Stomach (tissue), 8 donors: ENCODE measurements at regions not wholly inside any gene's neighbourhood (a gene's known extent, or its start where the extent isn't known, plus 50 kb on each side); places are given as distances from the start of the nearest gene placed in this dataset.

ENCODE experiments used
- DNase-seq, 2 donors: peaks; one replicate each; pipeline versions ENCODE4 v3.0.0 to v3.0.0-alpha.2; 2013 to 2019
- H3K27ac ChIP-seq, 5 donors: fragments of 200-600 bp in 4 of 5; sonication (generic) in 4 of 5; one replicate each; pipeline ENCODE4 v1.5.1; 2013 to 2019; ENCODE audit warnings: mild to moderate bottlenecking in 1 of 5, moderate library complexity in 1 of 5
- H3K27me3 ChIP-seq, 3 donors: fragments of 200-600 bp; sonication (generic); one replicate each; pipeline ENCODE4 v1.5.1; 2017 to 2019; ENCODE audit warnings: mixed run types in 1 of 3
- H3K36me3 ChIP-seq, 4 donors: fragments of 200-600 bp; sonication (generic); 1 replicate in 3 of 4; 2 replicates in 1 of 4; pipeline ENCODE4 v1.5.1; 2016 to 2019
- H3K4me1 ChIP-seq, 4 donors: fragments of 200-600 bp; sonication (generic); one replicate each; pipeline ENCODE4 v1.5.1; 2016 to 2019
- H3K4me3 ChIP-seq, 4 donors: fragments of 200-600 bp; sonication (generic) in 3 of 4; one replicate each; pipeline ENCODE4 v1.5.1; 2016 to 2019; ENCODE audit warnings: mild to moderate bottlenecking in 1 of 4
- H3K9me3 ChIP-seq, 4 donors: fragments of 200-600 bp; sonication (generic); one replicate each; pipeline ENCODE4 v1.5.1; 2016 to 2019
- CTCF ChIP-seq, 7 experiments: fragments of 450-650 bp in 4 of 7; fragments of 200-600 bp in 3 of 7; sonication (generic) in 3 of 7; IDR thresholded peaks; one replicate each; pipeline ENCODE4 v1.5.1; 2016 to 2019; ENCODE audit warnings: antibody characterized with exemption in 7 of 7, control low read depth in 2 of 7, mild to moderate bottlenecking in 1 of 7
- EP300 ChIP-seq: sonication (generic); formaldehyde crosslinking; IDR thresholded peaks from one replicate; pipeline ENCODE4 v1.6.1; 2017; ENCODE audit warnings: antibody characterized with exemption
- POLR2A ChIP-seq, 4 donors: fragments of 450-650 bp; IDR thresholded peaks; one replicate each; pipeline ENCODE4 v1.6.1; 2016; ENCODE audit warnings: antibody characterized with exemption in 4 of 4, control low read depth in 2 of 4, mild to moderate bottlenecking in 1 of 4, moderate library complexity in 1 of 4
- POLR2AphosphoS5 ChIP-seq, 3 donors: sonication (generic); formaldehyde crosslinking; IDR thresholded peaks; one replicate each; pipeline ENCODE4 v1.6.1; 2016; ENCODE audit warnings: antibody characterized with exemption in 3 of 3
- WGBS, 5 donors: extraction: QIAGEN DNeasy Blood & Tissue Kit in 3 of 5; methylation state at CpG; one replicate each; pipeline versions ENCODE4 v1.1.5 to v1.1.7; 2013 to 2018; 5-methylcytosine and 5-hydroxymethylcytosine counted together
- intact Hi-C: fragments of 100-400 bp; cut with DNase I; formaldehyde crosslinking; loops from one replicate; pipeline ENCODE4 v1.15.1; 2023; ENCODE audit warnings: low total_unique reads
- donor health status: healthy with polysubstance abuse.
- donor health status: Bipolar disorder and iron deficiency.
- donor health status: healthy.

- Histone ChIP-seq H3K4me1 (peaks cover 0 to 14% (median 0%) of the 10 kb centered on the region in 4 donors), H3K9me3 (no peaks in the 10 kb centered on the region), H3K27ac (no peak overlapping the region), H3K27me3 (no peaks in the 10 kb centered on the region), H3K4me3 (no peak overlapping the region), H3K36me3 (no peaks in the 10 kb centered on the region)
- intact Hi-C loops: no loop called here
- DNase-seq: no peak
- TF ChIP-seq POLR2AphosphoS5 (IDR thresholded peaks at IDR 0.05) (no peak), POLR2A (IDR thresholded peaks at IDR 0.05) (no peak), EP300 (no peak), CTCF (IDR thresholded peaks at IDR 0.05) (no peak)
- WGBS, 5 donors: 73 to 88% (median 84%) methylated on average over 3 of the region's 3 CpGs
These were observed 222.2 kb downstream of the TMEM167A start for GRCh38 chr5:82854956-82855355.

- WGBS, 5 donors: 57 to 74% (median 63%) methylated on average over 3 of the region's 3 CpGs
- no peaks in the 10 kb centered on the region for H3K27me3 ChIP-seq
These were observed 225.7 kb downstream of the TMEM167A start for GRCh38 chr5:82851471-82851870.

GRCh38 chr5:82850393-82850792 lies 226.8 kb downstream of the TMEM167A start:
- 89 to 97% (median 95%) methylated on average over 2 of the region's 2 CpGs for WGBS, 5 donors
- Histone ChIP-seq H3K36me3 (no peaks in the 10 kb centered on the region), H3K9me3 (peaks cover 0 to 7% (median 0%) of the 10 kb centered on the region in 4 donors), H3K4me3 (no peak overlapping the region), H3K4me1 (no peaks in the 10 kb centered on the region), H3K27ac (no peak overlapping the region), H3K27me3 (no peaks in the 10 kb centered on the region)
- no peak for TF ChIP-seq CTCF (IDR thresholded peaks at IDR 0.05)
- no peak for TF ChIP-seq EP300
- no peak for TF ChIP-seq POLR2AphosphoS5 (IDR thresholded peaks at IDR 0.05)
- no peak for TF ChIP-seq POLR2A (IDR thresholded peaks at IDR 0.05)
- intact Hi-C loops: no loop called here
- DNase-seq: no peak

More at GRCh38 chr5:82851471-82851870, 225.7 kb downstream of the TMEM167A start:
- TF ChIP-seq EP300: no peak
- no peak for TF ChIP-seq CTCF (IDR thresholded peaks at IDR 0.05)
- TF ChIP-seq POLR2A (IDR thresholded peaks at IDR 0.05): no peak
- TF ChIP-seq POLR2AphosphoS5 (IDR thresholded peaks at IDR 0.05): no peak
- DNase-seq: peak in 1 of 2 donors; percentile 68
- Histone ChIP-seq H3K36me3 (no peaks in the 10 kb centered on the region), H3K4me1 (no peaks in the 10 kb centered on the region), H3K9me3 (peaks cover 0 to 7% (median 0%) of the 10 kb centered on the region in 4 donors), H3K4me3 (no peak overlapping the region), H3K27ac (no peak overlapping the region)
- intact Hi-C loops: no loop called here

- H3K27me3 ChIP-seq: no peaks in the 10 kb centered on the region
- H3K27ac ChIP-seq: no peak overlapping the region
- no peak for DNase-seq
- no peaks in the 10 kb centered on the region for H3K4me1 ChIP-seq
- no peak for TF ChIP-seq POLR2AphosphoS5 (IDR thresholded peaks at IDR 0.05)
- no peak for TF ChIP-seq EP300
- no peak for TF ChIP-seq CTCF (IDR thresholded peaks at IDR 0.05)
- no peak for TF ChIP-seq POLR2A (IDR thresholded peaks at IDR 0.05)
- H3K9me3 ChIP-seq: peaks cover 0 to 7% (median 0%) of the 10 kb centered on the region in 4 donors
- intact Hi-C loops: no loop called here
- H3K36me3 ChIP-seq: no peaks in the 10 kb centered on the region
- H3K4me3 ChIP-seq: no peak overlapping the region
These were observed 227.3 kb downstream of the TMEM167A start for GRCh38 chr5:82849885-82850284.
